Coronary artery (tissue), 2 donors: ENCODE measurements at regions not wholly inside any gene's neighbourhood (a gene's known extent, or its start where the extent isn't known, plus 50 kb on each side); places are given as distances from the start of the nearest gene placed in this dataset.

Source experiments
- DNase-seq: peaks from one replicate; pipeline ENCODE4 v3.0.0-alpha.2; 2017; ENCODE audit warnings: low spot score
- H3K27ac ChIP-seq, 2 donors: fragments of 200-600 bp; sonication (generic); one replicate each; pipeline ENCODE4 v1.5.1; 2016 to 2019
- H3K4me3 ChIP-seq: fragments of 200-600 bp; sonication (generic); 2 replicates; pipeline ENCODE4 v1.5.1; 2016; ENCODE audit warnings: mild to moderate bottlenecking, moderate library complexity
- CTCF ChIP-seq: fragments of 200-600 bp; sonication (generic); IDR thresholded peaks from one replicate; pipeline ENCODE4 v1.5.1; 2019; ENCODE audit warnings: antibody characterized with exemption

DNA sequence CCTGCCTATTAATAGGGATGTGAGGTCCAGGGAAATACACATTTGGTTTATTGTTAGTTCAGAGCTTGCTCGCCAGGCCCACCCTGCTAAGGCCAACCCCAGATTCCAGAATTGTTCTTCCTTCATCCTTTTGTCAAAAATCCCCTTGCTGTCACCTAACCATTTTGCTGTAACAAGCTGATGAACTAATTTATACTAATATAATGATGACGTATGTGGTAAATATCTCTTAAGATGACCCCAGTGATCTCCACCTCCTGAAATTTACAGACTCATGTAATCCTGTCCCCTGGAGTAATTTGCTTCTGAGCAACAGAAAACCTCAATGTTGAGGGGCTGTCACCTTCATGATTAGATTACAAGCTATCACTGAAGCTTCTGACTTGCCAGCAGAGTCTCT, 236.3 kb upstream of the N4BP1 start:
- no peak overlapping the region for H3K4me3 ChIP-seq
- no peak for DNase-seq
- TF ChIP-seq CTCF: no peak

DNA sequence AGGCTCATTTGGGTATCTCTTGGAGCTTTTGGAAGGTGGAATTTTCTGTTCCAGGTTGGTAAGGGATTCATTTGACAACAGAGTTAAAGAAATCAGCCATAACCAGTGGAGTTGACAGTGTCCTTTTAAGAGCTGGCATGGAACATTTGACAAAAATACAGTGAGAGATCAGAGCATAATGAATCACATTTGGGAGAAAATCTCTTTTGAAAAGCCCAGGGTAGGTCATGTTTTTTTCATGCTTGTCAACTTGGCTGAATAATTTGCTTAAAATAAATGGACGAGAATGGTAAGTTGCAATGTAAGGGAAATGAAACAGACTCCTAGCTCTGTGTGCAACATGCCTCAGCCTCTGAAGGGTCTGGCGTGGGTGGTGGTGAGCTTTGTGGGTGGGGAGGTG, 235.3 kb upstream of the N4BP1 start:
- no peak overlapping the region for H3K4me3 ChIP-seq
- no peak overlapping the region for H3K27ac ChIP-seq
- no peak for DNase-seq
- no peak for TF ChIP-seq CTCF

More for the DNA sequence above, 236.3 kb upstream of the N4BP1 start:
- H3K27ac ChIP-seq: no peak overlapping the region

- no peak for DNase-seq
- no peak for TF ChIP-seq CTCF
- no peak overlapping the region for H3K4me3 ChIP-seq
- no peak overlapping the region for H3K27ac ChIP-seq
Observed at GRCh38 chr16:48838349-48838748, 228.4 kb upstream of the N4BP1 start.

GRCh38 chr16:48836636-48837035, 226.7 kb upstream of the N4BP1 start:
- Histone ChIP-seq H3K4me3 (no peak overlapping the region), H3K27ac (no peak overlapping the region)
- no peak for DNase-seq
- TF ChIP-seq CTCF: no peak

- no peak overlapping the region for H3K27ac ChIP-seq
- DNase-seq: no peak
- TF ChIP-seq CTCF: no peak
- H3K4me3 ChIP-seq: no peak overlapping the region
Observed at GRCh38 chr16:48836067-48836466, 226.1 kb upstream of the N4BP1 start.

GRCh38 chr16:48834576-48834975, 224.6 kb upstream of the N4BP1 start:
- no peak overlapping the region for H3K4me3 ChIP-seq
- no peak overlapping the region for H3K27ac ChIP-seq
- DNase-seq: no peak
- TF ChIP-seq CTCF: no peak

- no peak for DNase-seq
- no peak overlapping the region for H3K4me3 ChIP-seq
- no peak overlapping the region for H3K27ac ChIP-seq
- TF ChIP-seq CTCF: no peak
Observed at GRCh38 chr16:48833461-48833860, 223.5 kb upstream of the N4BP1 start.
